AG08395 (cell line): ENCODE measurements at regions not wholly inside any gene's neighbourhood (a gene's known extent, or its start where the extent isn't known, plus 50 kb on each side); places are given as distances from the start of the nearest gene placed in this dataset.
"Not testable (repeated sequence)": the region's sequence is repeated elsewhere in the genome, so short reads cannot be mapped to it uniquely, and the experiment has no call there.

ENCODE experiments used
- DNase-seq: peaks from one replicate; pipeline ENCODE4 v3.0.0; 2012; ENCODE audit warnings: mixed read lengths, low spot score

DNA sequence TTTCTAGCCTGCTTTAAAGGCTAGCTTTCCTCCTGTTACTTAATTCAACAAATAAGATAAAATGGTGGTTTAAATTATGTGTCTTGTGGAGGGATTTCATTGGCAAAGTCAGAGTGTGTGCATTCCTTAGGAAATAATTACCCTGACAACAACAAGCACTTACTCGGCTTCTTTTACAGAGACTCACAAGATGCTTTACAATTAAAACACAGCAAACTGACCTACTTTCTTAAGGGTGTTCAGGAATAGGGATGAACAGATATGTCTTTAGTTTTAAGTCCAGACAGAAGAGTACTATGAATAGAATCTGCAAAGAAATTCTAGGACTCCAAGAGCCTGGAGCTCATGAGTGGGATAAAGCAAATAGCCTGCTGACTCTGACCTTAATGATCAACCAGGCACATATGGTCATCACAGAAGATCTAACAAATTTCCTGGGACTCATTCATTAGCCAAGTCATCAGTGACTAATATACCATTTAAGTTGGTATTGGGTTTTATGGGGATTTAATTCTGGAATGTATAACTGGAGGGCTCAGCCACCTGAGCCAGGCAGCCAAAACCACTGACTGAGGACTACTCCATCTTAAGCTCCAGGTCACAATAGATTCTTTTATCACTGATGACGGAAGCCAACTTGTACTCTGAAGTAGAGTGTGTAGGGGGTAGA lies 161.8 kb upstream of the RIMS1 start:
- no peak for DNase-seq

DNA sequence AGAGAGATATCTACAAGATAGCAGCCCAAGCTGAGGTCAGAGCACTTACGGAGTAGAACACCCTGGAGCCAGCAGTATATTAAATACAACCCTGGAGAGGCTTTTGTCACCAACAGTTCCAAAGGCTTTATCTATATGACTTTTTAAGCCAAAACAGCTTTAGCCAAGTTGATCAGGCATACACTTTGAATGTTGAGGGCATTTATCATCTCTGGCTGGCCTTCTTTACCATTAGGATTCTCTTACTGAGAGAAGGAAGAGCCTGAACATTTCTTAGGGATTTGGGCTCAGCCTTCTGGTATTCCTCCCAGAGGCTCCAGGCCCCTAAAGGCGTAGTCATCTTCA lies 161.3 kb upstream of the RIMS1 start:
- no peak for DNase-seq

DNA sequence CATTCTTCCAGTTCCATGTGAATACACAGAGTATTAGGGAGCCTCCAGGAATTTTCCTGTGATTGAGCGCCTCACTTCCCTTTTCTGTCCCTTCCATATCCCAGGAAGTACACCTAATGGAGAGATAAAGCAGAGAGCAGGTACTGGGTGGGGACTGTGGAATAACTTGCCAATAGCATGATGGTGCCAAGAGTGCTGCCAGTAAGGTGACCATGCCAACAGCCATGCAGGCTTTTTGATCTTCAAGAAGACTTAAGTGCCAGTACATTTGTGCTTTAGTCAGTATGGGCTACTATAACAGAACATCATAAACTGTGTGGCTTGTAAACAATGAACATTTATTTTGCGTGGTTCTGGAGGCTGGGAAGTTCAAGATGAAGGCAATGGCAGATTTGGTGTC lies 160.2 kb upstream of the RIMS1 start:
- no peak for DNase-seq

DNA sequence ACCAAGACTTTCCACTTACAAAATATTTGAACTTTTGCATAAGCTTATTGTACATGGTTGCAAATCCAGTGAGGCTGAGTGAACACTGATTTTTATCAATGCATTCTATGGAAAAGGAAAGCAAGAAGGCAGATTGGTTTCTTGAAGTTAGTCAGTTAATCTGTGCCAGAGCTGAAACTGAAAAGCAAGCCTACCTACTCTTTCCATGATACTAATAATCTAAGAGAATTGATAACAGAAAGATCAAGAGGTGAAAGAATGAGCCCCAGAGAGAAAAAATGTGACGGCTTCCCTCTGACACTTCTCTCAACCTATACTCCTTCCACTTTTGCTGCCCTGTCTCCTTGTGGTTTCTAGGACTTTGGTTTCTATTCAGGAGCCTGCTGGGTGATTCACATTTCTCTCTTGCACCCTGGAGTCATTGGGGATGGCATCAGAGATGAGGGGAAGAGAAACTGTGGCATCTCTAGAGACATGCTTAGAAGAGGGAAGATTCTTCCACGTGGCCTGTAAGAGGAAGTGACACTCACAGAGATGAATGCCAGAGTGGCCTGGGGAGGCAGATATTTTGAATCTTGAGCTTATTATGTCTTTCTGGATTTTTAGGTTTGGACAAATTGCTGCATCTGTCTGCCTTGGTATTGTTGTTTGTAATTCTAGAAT lies 158.6 kb upstream of the RIMS1 start:
- peak; percentile 24 for DNase-seq

DNA sequence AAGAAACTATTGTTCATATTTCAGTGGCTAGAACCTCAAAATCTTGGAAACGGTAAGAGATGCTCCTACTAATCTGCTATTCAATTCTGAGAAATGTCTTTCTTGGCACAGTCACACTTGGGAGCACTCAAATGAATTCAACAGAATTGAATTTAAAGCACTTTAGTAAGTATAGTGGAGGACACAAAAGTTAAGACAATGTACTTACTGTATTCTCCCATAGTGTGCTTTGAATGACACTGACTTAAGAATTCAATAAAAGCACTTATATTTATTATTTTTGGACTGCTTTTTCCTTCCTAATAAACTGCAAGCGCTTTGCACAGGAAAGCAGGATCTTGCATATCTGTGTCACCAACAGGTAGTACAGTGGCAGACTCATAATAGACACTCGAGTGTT lies 156.1 kb upstream of the RIMS1 start:
- no peak for DNase-seq

DNA sequence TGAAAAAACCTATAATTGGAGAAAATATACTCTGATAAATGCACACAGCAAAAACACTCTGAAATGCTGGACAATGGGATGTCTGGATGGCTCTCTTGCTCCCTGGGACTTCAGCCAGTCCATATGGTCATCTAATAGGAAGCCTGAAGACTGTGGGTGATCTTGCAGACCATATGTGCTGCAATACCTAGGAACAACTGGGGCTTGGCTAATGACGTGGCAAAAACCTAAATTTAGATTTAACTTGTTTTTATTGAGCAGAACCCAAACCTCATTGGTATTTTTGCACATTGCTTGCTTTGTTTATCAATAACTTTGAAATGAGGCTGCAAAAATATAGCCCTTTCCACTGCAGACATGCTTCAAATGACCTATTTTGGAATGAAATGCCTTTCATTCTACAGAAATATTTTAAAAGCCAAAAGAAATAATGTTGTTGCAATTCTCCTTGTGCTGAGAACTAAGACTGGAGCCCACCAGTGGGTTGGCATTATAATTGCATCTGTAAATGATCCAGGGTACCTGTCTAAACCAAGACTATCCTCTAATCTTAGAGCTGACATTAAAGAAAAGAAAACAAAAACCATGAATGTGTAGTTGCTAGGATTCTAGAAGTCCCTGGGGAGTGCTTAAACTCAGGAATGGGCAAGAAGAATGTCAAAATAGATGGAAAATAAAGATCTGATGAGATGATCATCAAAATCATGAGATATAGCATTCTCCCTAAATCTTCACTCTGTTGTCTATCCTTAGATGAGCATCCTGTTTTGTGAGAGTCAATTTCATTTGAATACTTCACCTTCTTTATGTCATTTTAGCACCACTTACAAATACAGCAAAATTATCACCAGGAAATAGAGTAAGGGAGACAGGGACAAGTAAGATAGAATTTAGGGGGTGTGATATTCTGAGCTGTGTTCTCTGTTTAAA lies 152.1 kb upstream of the RIMS1 start:
- DNase-seq, result peak; percentile 13

DNA sequence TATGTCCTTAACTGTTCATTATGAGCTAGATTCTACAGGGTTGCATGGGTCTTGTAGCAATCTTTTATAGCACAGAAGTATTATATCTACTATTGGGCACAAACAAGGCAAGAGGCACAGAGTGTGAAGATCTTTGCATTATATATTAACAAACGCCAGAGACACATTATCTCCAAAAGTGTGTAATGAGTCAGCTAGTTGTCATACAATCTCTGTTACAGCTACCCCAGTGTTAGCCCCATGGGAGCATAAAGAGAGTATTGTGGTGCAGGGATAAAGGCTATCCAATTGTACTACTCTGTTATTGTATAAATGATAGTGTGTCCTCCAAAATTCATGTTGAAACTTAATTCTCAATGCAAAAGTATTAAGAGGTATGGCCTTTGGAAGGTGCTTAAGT lies 148.4 kb upstream of the RIMS1 start:
- DNase-seq, result no peak

DNA sequence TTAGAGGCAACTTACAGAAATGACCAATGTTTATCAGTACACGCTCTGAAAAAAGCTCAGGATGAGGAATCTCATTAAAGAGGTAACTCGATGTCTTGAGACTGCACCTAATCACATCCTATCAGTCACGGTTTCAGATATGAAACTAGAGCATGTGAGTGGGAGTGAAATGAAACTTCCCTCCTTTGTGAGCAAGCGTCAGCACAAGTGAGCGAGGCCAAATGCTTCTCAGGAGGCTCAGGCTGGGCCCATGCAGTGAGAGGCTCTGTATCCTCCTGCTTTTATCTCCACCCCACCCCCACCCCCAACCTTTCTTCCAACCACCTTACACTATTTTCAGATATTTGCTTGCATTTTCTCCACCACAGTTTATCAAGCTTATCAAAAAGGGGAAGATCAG lies 140.8 kb upstream of the RIMS1 start:
- no peak for DNase-seq

DNA sequence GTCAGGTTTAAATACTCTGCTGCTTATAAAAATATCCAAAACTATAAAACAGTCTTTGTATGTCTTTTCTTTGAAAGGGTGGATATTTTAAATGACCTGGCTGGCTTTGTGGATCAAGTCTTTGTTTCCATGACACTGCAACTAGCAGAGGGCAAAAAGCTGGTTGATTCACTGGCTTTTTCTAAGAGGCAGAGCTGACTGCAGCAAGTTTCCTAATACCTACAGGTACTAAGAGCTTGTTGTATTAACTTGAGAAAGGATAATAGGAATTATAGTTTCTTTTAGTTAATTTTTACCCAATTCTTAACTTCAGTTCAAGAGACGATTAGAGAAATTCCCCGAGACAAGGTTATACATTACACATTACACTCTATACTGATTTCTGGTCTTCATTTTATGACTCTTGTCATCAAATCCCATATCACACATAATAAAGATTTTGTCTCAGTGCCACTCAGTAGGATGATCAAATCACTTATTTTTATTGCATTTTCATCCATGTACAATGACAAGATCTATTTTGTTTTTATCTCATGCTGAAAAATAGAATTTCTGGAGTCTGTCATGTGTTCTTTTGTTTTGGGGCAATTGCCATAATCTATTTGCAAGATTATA lies 120.1 kb upstream of the RIMS1 start:
- DNase-seq, result no peak

DNA sequence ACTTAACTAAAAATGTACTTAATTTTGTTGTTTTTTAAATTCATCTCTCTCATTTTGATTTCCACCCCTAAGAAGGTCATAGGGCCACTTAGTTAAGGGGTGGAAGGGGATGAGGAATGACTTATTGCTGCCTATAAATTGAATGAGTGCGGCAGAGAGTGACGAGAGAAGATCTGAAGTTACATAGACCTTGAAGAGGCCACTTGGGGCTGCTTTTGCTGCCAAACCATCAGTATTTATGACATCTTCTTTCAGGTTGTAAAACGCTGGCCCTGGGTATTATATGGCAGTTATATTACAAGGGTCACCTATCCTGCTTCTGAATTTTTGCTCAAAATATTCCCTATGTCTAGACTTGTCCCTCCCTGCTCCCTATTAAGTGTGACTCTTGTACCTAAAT lies 119.6 kb upstream of the RIMS1 start:
- no peak for DNase-seq

DNA sequence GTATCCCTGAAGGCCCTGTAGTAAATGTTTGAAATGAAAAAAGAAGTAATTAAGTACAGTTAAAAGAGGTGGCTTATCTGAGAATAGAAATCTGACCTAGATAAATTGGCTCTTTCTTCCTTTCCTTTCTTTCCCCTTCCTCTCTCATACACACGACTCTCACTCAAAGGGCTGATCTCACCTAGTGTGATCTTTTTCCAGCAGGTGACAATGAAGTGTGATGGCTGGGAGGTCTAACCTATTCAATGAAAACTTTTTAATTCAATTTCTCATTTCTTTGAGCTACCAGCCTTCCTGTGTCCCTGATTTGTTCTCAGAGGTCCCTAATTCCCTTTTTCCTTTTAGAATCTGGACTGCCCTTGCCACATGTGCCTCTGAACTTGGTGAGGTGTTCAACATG lies 118.0 kb upstream of the RIMS1 start:
- no peak for DNase-seq

DNA sequence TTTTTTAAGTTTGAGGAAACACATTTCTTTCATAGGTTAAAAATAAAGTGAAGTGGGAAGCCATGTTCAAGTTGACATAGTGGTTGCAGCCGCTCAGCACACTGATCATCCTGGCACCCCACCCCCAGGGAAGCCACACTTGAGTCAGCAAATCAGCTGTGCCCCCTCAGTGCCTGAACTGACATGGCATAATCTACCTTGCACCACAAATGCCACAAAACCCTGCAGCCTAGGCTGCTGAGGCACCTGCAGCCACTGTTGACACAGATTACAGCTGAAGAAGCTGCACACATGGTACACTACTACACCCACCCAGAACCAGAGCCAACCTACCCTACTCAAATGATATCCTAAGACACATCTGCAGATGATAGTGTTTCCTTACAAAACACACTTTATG lies 77.5 kb upstream of the RIMS1 start:
- no peak for DNase-seq

DNA sequence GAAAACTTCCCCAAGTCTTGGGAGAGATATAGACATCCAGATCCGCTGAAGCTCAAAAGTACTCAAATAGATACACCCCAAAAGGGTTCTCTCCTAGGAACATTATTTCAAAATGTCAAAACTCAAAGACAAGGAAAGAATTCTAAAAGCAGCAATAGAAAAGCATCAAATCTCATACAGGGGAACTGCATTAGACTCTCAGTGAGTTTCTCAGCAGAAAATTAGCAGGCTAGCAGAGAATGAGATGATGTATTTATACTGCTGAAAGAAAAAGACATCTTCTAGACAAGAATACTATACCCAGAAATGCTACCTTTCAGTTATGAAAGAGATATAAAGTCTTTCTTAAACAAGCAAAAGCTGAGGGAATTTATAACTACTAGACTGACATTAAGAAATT lies 75.5 kb upstream of the RIMS1 start:
- DNase-seq, result no peak

DNA sequence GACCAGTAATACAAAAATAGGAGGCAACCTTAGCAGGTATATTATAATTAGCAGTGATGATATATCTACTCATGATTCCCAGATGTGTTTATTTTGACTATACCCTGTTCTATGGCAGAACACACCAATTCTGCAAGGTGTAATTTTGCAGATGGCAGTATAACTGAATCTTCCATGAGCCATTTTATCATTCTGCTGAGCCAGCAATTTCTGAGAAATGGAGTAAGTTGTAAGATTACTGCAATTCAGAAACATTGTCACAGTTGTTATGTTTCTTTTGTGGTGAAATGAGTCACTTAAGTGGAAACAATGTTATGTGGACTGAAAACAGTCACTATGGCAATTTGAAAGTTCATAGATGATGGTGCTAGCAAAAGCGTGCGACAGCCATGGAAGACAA lies 63.7 kb upstream of the RIMS1 start:
- DNase-seq, result no peak

DNA sequence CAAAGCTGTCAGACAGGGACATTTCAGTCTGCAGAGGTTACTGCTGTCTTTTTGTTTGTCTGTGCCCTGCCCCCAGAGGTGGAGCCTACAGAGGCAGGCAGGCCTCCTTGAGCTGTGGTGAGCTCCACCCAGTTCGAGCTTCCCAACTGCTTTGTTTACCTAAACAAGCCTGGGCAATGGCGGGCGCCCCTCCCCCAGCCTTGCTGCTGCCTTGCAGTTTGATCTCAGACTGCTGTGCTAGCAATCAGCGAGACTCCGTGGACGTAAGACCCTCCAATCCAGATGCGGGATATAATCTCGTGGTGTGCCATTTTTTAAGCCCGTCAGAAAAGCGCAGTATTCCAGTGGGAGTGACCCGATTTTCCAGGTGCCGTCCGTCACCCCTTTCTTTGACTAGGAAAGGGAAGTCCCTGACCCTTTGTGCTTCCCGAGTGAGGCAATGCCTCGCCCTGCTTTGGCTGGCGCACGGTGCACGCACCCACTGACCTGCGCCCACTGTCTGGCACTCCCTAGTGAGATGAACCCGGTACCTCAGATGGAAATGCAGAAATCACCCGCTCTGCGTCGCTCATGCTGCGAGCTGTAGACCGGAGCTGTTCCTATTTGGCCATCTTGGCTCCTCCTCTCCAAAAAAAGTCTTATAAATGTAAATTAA lies 54.1 kb upstream of the RIMS1 start:
- DNase-seq, result not testable (repeated sequence)
